Astrocyte (in vitro differentiated cells and primary cell): ENCODE measurements at regions not wholly inside any gene's neighbourhood (a gene's known extent, or its start where the extent isn't known, plus 50 kb on each side); places are given as distances from the start of the nearest gene placed in this dataset.

Experiments
- DNase-seq: peaks from one replicate; pipeline ENCODE4 v3.0.0-alpha.2; 2010; ENCODE audit warnings: low read depth
- FAIRE-seq: peaks from 2 replicates; lab custom pipeline; 2011; peaks lifted over from hg19 to GRCh38; lab: Jason Lieb, UNC
- H2AFZ ChIP-seq: 2 replicates; pipeline ENCODE4 v1.6.0; 2012; ENCODE audit warnings: low read depth, low read length, inconsistent platforms
- H3K27ac ChIP-seq: 2 replicates; pipeline ENCODE4 v1.5.1; 2011; ENCODE audit warnings: low read depth, low read length, inconsistent platforms
- H3K27me3 ChIP-seq: 2 replicates; pipeline ENCODE4 v1.6.0; 2011; ENCODE audit warnings: low read length, inconsistent platforms; ENCODE audit not compliant: insufficient read depth
- H3K36me3 ChIP-seq: 2 replicates; pipeline ENCODE4 v1.5.1; 2011; ENCODE audit warnings: low read length, inconsistent platforms; ENCODE audit not compliant: insufficient read depth
- H3K4me1 ChIP-seq: 2 replicates; pipeline ENCODE4 v1.5.1; 2011; ENCODE audit warnings: low read length, inconsistent platforms; ENCODE audit not compliant: insufficient read depth
- H3K4me2 ChIP-seq: 2 replicates; pipeline ENCODE4 v1.6.0; 2012; ENCODE audit warnings: low read length, inconsistent platforms
- H3K4me3 ChIP-seq: 2 replicates; pipeline ENCODE4 v1.5.1; 2011; ENCODE audit warnings: low read depth, mild to moderate bottlenecking, low read length, inconsistent platforms; ENCODE audit not compliant: insufficient read depth
- H3K79me2 ChIP-seq: 2 replicates; pipeline ENCODE4 v1.6.0; 2012; ENCODE audit warnings: mild to moderate bottlenecking, low read length, inconsistent platforms; ENCODE audit not compliant: insufficient read depth
- H3K9ac ChIP-seq: 2 replicates; pipeline ENCODE4 v1.6.0; 2012; ENCODE audit warnings: mild to moderate bottlenecking, low read length, inconsistent platforms
- H3K9me3 ChIP-seq: 2 replicates; pipeline ENCODE4 v1.5.1; 2012; ENCODE audit warnings: low read depth, mild to moderate bottlenecking, low read length, inconsistent platforms; ENCODE audit not compliant: insufficient read depth
- H4K20me1 ChIP-seq: 2 replicates; pipeline ENCODE4 v1.6.0; 2012; ENCODE audit warnings: low read length, inconsistent platforms; ENCODE audit not compliant: insufficient read depth
- H3K27ac Mint-ChIP-seq: one replicate; pipeline ENCODE4 v1.8.0; 2021; ENCODE audit warnings: mild to moderate bottlenecking, mixed read lengths; ENCODE audit not compliant: unreplicated experiment
- H3K27me3 Mint-ChIP-seq: one replicate; pipeline ENCODE4 v1.8.0; 2021; ENCODE audit warnings: low read depth, mixed read lengths; ENCODE audit not compliant: unreplicated experiment
- H3K36me3 Mint-ChIP-seq: one replicate; pipeline ENCODE4 v1.8.0; 2021; ENCODE audit warnings: low read depth, mixed read lengths; ENCODE audit not compliant: unreplicated experiment
- H3K4me1 Mint-ChIP-seq: one replicate; pipeline ENCODE4 v1.8.0; 2021; ENCODE audit warnings: low read depth, mixed read lengths; ENCODE audit not compliant: unreplicated experiment
- H3K4me3 Mint-ChIP-seq: one replicate; pipeline ENCODE4 v1.8.0; 2021; ENCODE audit warnings: mild to moderate bottlenecking, moderate library complexity, mixed read lengths; ENCODE audit not compliant: unreplicated experiment
- H3K9me3 Mint-ChIP-seq: one replicate; pipeline ENCODE4 v1.8.0; 2021; ENCODE audit warnings: mild to moderate bottlenecking, mixed read lengths; ENCODE audit not compliant: unreplicated experiment
- CTCF ChIP-seq: IDR thresholded peaks from 2 replicates; pipeline ENCODE4 v1.5.1; 2011; ENCODE audit warnings: low read depth, mild to moderate bottlenecking, inconsistent platforms, low read length, moderate library complexity; ENCODE audit not compliant: insufficient read depth
- EZH2 ChIP-seq: IDR thresholded peaks from 2 replicates; pipeline ENCODE4 v1.6.1; 2012; ENCODE audit warnings: mild to moderate bottlenecking, low read length, inconsistent platforms; ENCODE audit not compliant: insufficient read depth

- FAIRE-seq (peak; percentile 39), DNase-seq (no peak)
- Histone ChIP-seq H3K9me3 (no peaks in the 10 kb centered on the region), H4K20me1 (no peaks in the 10 kb centered on the region), H3K4me3 (no peak overlapping the region), H3K27me3 (no peaks in the 10 kb centered on the region), H2AFZ (no peak overlapping the region), H3K4me2 (no peak overlapping the region), H3K79me2 (no peaks in the 10 kb centered on the region), H3K4me1 (no peaks in the 10 kb centered on the region), H3K9ac (no peak overlapping the region), H3K36me3 (no peaks in the 10 kb centered on the region), H3K27ac (no peak overlapping the region)
- Mint-ChIP-seq H3K4me1 (peaks cover 17% of the 10 kb centered on the region), H3K4me3 (no peak overlapping the region), H3K27me3 (no peaks in the 10 kb centered on the region), H3K9me3 (no peaks in the 10 kb centered on the region), H3K36me3 (no peaks in the 10 kb centered on the region), H3K27ac (no peak overlapping the region)
- TF ChIP-seq CTCF (no peak), EZH2 (no peak)
Measured at GRCh38 chr3:88983458-88983857, 124.0 kb upstream of the EPHA3 start.

- no peak overlapping the region for H3K27ac Mint-ChIP-seq
- Histone ChIP-seq H3K27me3 (no peaks in the 10 kb centered on the region), H3K36me3 (no peaks in the 10 kb centered on the region), H3K27ac (no peak overlapping the region), H3K9ac (no peak overlapping the region), H4K20me1 (no peaks in the 10 kb centered on the region), H3K4me3 (no peak overlapping the region), H3K4me2 (no peak overlapping the region), H2AFZ (no peak overlapping the region), H3K4me1 (peaks cover 4% of the 10 kb centered on the region), H3K79me2 (no peaks in the 10 kb centered on the region), H3K9me3 (no peaks in the 10 kb centered on the region)
- no peaks in the 10 kb centered on the region for H3K9me3 Mint-ChIP-seq
- DNase-seq: peak; percentile 63
- no peak overlapping the region for H3K4me3 Mint-ChIP-seq
- peaks cover 20% of the 10 kb centered on the region for H3K4me1 Mint-ChIP-seq
- no peaks in the 10 kb centered on the region for H3K27me3 Mint-ChIP-seq
- no peak for FAIRE-seq
- H3K36me3 Mint-ChIP-seq: no peaks in the 10 kb centered on the region
- TF ChIP-seq CTCF: no peak
- TF ChIP-seq EZH2: no peak
Measured at GRCh38 chr3:88984256-88984655, 123.2 kb upstream of the EPHA3 start.

- H2AFZ ChIP-seq: no peak overlapping the region
- Mint-ChIP-seq H3K9me3 (no peaks in the 10 kb centered on the region), H3K36me3 (no peaks in the 10 kb centered on the region), H3K4me1 (peaks cover 20% of the 10 kb centered on the region), H3K4me3 (no peak overlapping the region), H3K27ac (no peak overlapping the region), H3K27me3 (no peaks in the 10 kb centered on the region)
- no peak overlapping the region for H3K27ac ChIP-seq
- no peak overlapping the region for H3K4me3 ChIP-seq
- DNase-seq (peak; percentile 19), FAIRE-seq (no peak)
- no peaks in the 10 kb centered on the region for H3K36me3 ChIP-seq
- H3K4me2 ChIP-seq: no peak overlapping the region
- H3K4me1 ChIP-seq: peaks cover 4% of the 10 kb centered on the region
- H4K20me1 ChIP-seq: no peaks in the 10 kb centered on the region
- H3K9me3 ChIP-seq: no peaks in the 10 kb centered on the region
- no peak for TF ChIP-seq CTCF
- no peak for TF ChIP-seq EZH2
- H3K9ac ChIP-seq: no peak overlapping the region
- H3K27me3 ChIP-seq: no peaks in the 10 kb centered on the region
- H3K79me2 ChIP-seq: no peaks in the 10 kb centered on the region
Measured at GRCh38 chr3:88984832-88985231, 122.6 kb upstream of the EPHA3 start.
